Lower leg skin (tissue), 4 donors: ENCODE measurements at regions not wholly inside any gene's neighbourhood (a gene's known extent, or its start where the extent isn't known, plus 50 kb on each side); places are given as distances from the start of the nearest gene placed in this dataset.

Experiments used
- DNase-seq, 2 donors: peaks; one replicate each; pipeline ENCODE4 v3.0.0-alpha.2; 2019; ENCODE audit warnings: low spot score in 2 of 2
- H3K4me3 ChIP-seq: fragments of 200-600 bp; sonication (generic); 2 replicates; pipeline ENCODE4 v1.5.1; 2017; ENCODE audit warnings: mild to moderate bottlenecking, low read depth; ENCODE audit not compliant: poor library complexity, severe bottlenecking
- CTCF ChIP-seq, 3 donors: fragments of 450-650 bp; IDR thresholded peaks; one replicate each; pipeline ENCODE4 v1.5.1; 2016; ENCODE audit warnings: antibody characterized with exemption in 3 of 3, mild to moderate bottlenecking in 3 of 3, moderate library complexity in 2 of 3
- POLR2A ChIP-seq, 2 donors: fragments of 450-650 bp; IDR thresholded peaks; one replicate each; pipeline ENCODE4 v1.6.1; 2016 to 2017; ENCODE audit warnings: antibody characterized with exemption in 2 of 2, mild to moderate bottlenecking in 1 of 2, moderate library complexity in 1 of 2
- WGBS, 2 donors: methylation state at CpG; one replicate each; pipeline ENCODE4 v1.1.5; 2018; 5-methylcytosine and 5-hydroxymethylcytosine counted together
- intact Hi-C: fragments of 100-400 bp; cut with DNase I; formaldehyde crosslinking; loops from one replicate; pipeline ENCODE4 v1.15.0; 2023; ENCODE audit warnings: low total_unique reads

GRCh38 chr3:170750478-170750830 lies 119.5 kb downstream of the RPL22L1 start:
- DNase-seq = no peak
- TF ChIP-seq POLR2A (IDR thresholded peaks at IDR 0.05) = no peak
- TF ChIP-seq CTCF (IDR thresholded peaks at IDR 0.05) = no peak
- no peak overlapping the region for H3K4me3 ChIP-seq
- WGBS, 2 donors = 62 to 90% methylated on average over 2 of the region's 2 CpGs
- intact Hi-C loops = no loop called here

- TF ChIP-seq CTCF (IDR thresholded peaks at IDR 0.05) = no peak
- TF ChIP-seq POLR2A (IDR thresholded peaks at IDR 0.05) = no peak
- no peak for DNase-seq
- intact Hi-C loops = no loop called here
- no peak overlapping the region for H3K4me3 ChIP-seq
These were observed 120.1 kb downstream of the RPL22L1 start for GRCh38 chr3:170749765-170750477.

GRCh38 chr3:170749185-170749584 lies 120.8 kb downstream of the RPL22L1 start:
- intact Hi-C loops = no loop called here
- DNase-seq = no peak
- no peak overlapping the region for H3K4me3 ChIP-seq
- TF ChIP-seq POLR2A (IDR thresholded peaks at IDR 0.05) (no peak), CTCF (IDR thresholded peaks at IDR 0.05) (no peak)
- WGBS, 2 donors = 100% methylated on average over 1 of the region's 1 CpG

GRCh38 chr3:170746175-170746942 lies 123.6 kb downstream of the RPL22L1 start:
- intact Hi-C loops = no loop called here
- TF ChIP-seq POLR2A (IDR thresholded peaks at IDR 0.05) (no peak), CTCF (IDR thresholded peaks at IDR 0.05) (no peak)
- no peak for DNase-seq
- 93 to 94% methylated on average over 3 of the region's 3 CpGs for WGBS, 2 donors
- H3K4me3 ChIP-seq = no peak overlapping the region

- no peak overlapping the region for H3K4me3 ChIP-seq
- intact Hi-C loops = no loop called here
- DNase-seq = no peak
- TF ChIP-seq CTCF (IDR thresholded peaks at IDR 0.05) (no peak), POLR2A (IDR thresholded peaks at IDR 0.05) (no peak)
These were observed 124.7 kb downstream of the RPL22L1 start for GRCh38 chr3:170745211-170745718.
